ENCODE measurements at regions not wholly inside any gene's neighbourhood (a gene's known extent, or its start where the extent isn't known, plus 50 kb on each side); places are given as distances from the start of the nearest gene placed in this dataset.

GRCh38 chr16:16908077-16908476, 529.1 kb downstream of the NPIPA7 start:
- CTCF ChIA-PET: no interaction called here
- POLR2A ChIA-PET: no interaction called here
- H3K9me3 Mint-ChIP-seq: peaks cover 22% of the 10 kb centered on the region
- TF ChIP-seq JUN (CRISPR knock-in tag; IDR thresholded peaks at IDR 0.05) (no peak), ZBTB43 (CRISPR knock-in tag; IDR thresholded peaks at IDR 0.05) (no peak), HMGXB4 (CRISPR knock-in tag; IDR thresholded peaks at IDR 0.05) (no peak), E2F1 (CRISPR knock-in tag; IDR thresholded peaks at IDR 0.05) (no peak), AFF4 (CRISPR knock-in tag; IDR thresholded peaks at IDR 0.05; ENCODE audit: borderline replicate concordance) (no peak), NR2C2 (CRISPR knock-in tag; IDR thresholded peaks at IDR 0.05) (no peak), SP1 (CRISPR knock-in tag; conservative IDR thresholded peaks at IDR 0.05) (no peak), ZNF396 (CRISPR knock-in tag; IDR thresholded peaks at IDR 0.05; ENCODE audit: borderline replicate concordance) (no peak), ZNF138 (CRISPR knock-in tag; conservative IDR thresholded peaks at IDR 0.05) (no peak), MAX (CRISPR knock-in tag; IDR thresholded peaks at IDR 0.05) (no peak), ZNF121 (CRISPR knock-in tag; IDR thresholded peaks at IDR 0.05) (no peak), TCF7 (CRISPR knock-in tag; IDR thresholded peaks at IDR 0.05; ENCODE audit: low read depth) (no peak), CREB1 (CRISPR knock-in tag; IDR thresholded peaks at IDR 0.05) (no peak), TEAD4 (CRISPR knock-in tag; IDR thresholded peaks at IDR 0.05) (no peak), CTCF (IDR thresholded peaks at IDR 0.05) (no peak), IRF2 (CRISPR knock-in tag; IDR thresholded peaks at IDR 0.05; ENCODE audit: borderline replicate concordance, low read depth) (no peak), NR1H2 (CRISPR knock-in tag; IDR thresholded peaks at IDR 0.05) (no peak)
- H3K4me3 Mint-ChIP-seq: no peak overlapping the region
- ATAC-seq (no peak), DNase-seq (ENCODE audit: low spot score) (no peak)
- H3K4me1 Mint-ChIP-seq: no peaks in the 10 kb centered on the region
- no peak overlapping the region for H3K27ac Mint-ChIP-seq
- peaks cover 14% of the 10 kb centered on the region for H3K27me3 Mint-ChIP-seq (ENCODE audit: low read depth)
- H3K36me3 Mint-ChIP-seq: peaks cover 7% of the 10 kb centered on the region

GRCh38 chr16:16909126-16909525, 530.2 kb downstream of the NPIPA7 start:
- no peak for ATAC-seq
- Mint-ChIP-seq H3K27me3 (ENCODE audit: low read depth) (peaks cover 14% of the 10 kb centered on the region), H3K4me1 (no peaks in the 10 kb centered on the region), H3K4me3 (no peak overlapping the region), H3K9me3 (peaks cover 19% of the 10 kb centered on the region), H3K27ac (no peak overlapping the region), H3K36me3 (peaks cover 7% of the 10 kb centered on the region)
- POLR2A ChIA-PET: no interaction called here
- CTCF ChIA-PET: no interaction called here
- no peak for DNase-seq (ENCODE audit: low spot score)
- no peak for TF ChIP-seq ZNF423 (CRISPR knock-in tag; IDR thresholded peaks at IDR 0.05)
- no peak for TF ChIP-seq ZNF317 (CRISPR knock-in tag; IDR thresholded peaks at IDR 0.05; ENCODE audit: borderline replicate concordance, low read depth)
- TF ChIP-seq TCF7 (CRISPR knock-in tag; IDR thresholded peaks at IDR 0.05; ENCODE audit: low read depth): no peak
- TF ChIP-seq SP1 (CRISPR knock-in tag; conservative IDR thresholded peaks at IDR 0.05): no peak
- TF ChIP-seq GRHL2 (CRISPR knock-in tag; IDR thresholded peaks at IDR 0.05; ENCODE audit: insufficient replicate concordance, severe bottlenecking): no peak
- TF ChIP-seq AR (CRISPR knock-in tag; IDR thresholded peaks at IDR 0.05): no peak
- TF ChIP-seq ATF1 (CRISPR knock-in tag; IDR thresholded peaks at IDR 0.05): no peak
- no peak for TF ChIP-seq ZNF263 (CRISPR knock-in tag; IDR thresholded peaks at IDR 0.05; ENCODE audit: low read depth)

All from WTC11 (cell line).